ENCODE measurements at regions not wholly inside any gene's neighbourhood (a gene's known extent, or its start where the extent isn't known, plus 50 kb on each side); places are given as distances from the start of the nearest gene placed in this dataset.
"Not testable (repeated sequence)": the region's sequence is repeated elsewhere in the genome, so short reads cannot be mapped to it uniquely, and the experiment has no call there.

DNA sequence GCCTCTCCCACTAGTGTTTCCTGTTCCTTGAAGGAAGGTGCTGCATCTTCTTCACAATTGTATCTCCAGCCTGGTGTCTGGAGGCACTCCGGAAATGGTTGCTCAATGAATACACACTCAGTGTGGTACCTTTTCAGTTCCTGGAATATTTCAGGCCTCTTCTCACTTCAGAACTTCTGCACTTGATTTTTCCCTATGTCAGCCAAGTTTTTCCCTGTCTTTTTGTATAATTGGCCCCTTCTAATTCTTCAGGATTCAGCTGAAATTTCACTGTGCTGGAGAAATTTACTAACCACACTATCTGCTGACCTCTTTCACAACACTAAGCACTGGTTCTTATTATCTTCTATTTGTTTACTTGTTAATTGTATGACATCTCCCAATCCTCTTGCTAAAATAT lies 61.2 kb upstream of the MAP10 start:
- H3K4me1 ChIP-seq (ENCODE audit: control insufficient read depth, insufficient read depth, low read length), result no peaks in the 10 kb centered on the region
- no peaks in the 10 kb centered on the region for H3K27me3 ChIP-seq (ENCODE audit: control insufficient read depth, insufficient read depth, low read length, poor library complexity, severe bottlenecking)
- H3K4me1 Mint-ChIP-seq, result no peaks in the 10 kb centered on the region
- no peaks in the 10 kb centered on the region for H3K27me3 Mint-ChIP-seq (ENCODE audit: insufficient read depth)
- DNase-seq, result no peak
- H3K36me3 Mint-ChIP-seq (ENCODE audit: low read depth), result peaks cover 4% of the 10 kb centered on the region
- TF ChIP-seq, protein P1, sequence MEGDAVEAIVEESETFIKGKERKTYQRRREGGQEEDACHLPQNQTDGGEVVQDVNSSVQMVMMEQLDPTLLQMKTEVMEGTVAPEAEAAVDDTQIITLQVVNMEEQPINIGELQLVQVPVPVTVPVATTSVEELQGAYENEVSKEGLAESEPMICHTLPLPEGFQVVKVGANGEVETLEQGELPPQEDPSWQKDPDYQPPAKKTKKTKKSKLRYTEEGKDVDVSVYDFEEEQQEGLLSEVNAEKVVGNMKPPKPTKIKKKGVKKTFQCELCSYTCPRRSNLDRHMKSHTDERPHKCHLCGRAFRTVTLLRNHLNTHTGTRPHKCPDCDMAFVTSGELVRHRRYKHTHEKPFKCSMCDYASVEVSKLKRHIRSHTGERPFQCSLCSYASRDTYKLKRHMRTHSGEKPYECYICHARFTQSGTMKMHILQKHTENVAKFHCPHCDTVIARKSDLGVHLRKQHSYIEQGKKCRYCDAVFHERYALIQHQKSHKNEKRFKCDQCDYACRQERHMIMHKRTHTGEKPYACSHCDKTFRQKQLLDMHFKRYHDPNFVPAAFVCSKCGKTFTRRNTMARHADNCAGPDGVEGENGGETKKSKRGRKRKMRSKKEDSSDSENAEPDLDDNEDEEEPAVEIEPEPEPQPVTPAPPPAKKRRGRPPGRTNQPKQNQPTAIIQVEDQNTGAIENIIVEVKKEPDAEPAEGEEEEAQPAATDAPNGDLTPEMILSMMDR (conservative IDR thresholded peaks at IDR 0.05), result no peak
- no peak overlapping the region for H3K4me3 ChIP-seq (ENCODE audit: low read length)
- no peak overlapping the region for H3K27ac ChIP-seq (ENCODE audit: low read depth, low read length)
- no peaks in the 10 kb centered on the region for H3K36me3 ChIP-seq (ENCODE audit: control insufficient read depth, insufficient read depth, low read length)
- H3K4me3 Mint-ChIP-seq, result no peak overlapping the region
- H3K9ac ChIP-seq (ENCODE audit: extremely low read depth, low read length, poor library complexity, severe bottlenecking), result no peak overlapping the region
- peaks cover 20% of the 10 kb centered on the region for H3K9me3 ChIP-seq (ENCODE audit: control insufficient read depth, low read length)
- H3K9me3 Mint-ChIP-seq, result peaks cover 28% of the 10 kb centered on the region
- H3K27ac Mint-ChIP-seq, result no peak overlapping the region
- WGBS, 2 experiments (ENCODE audit: insufficient coverage in 1 of 2, insufficient read length in 1 of 2), result 93 to 97% methylated on average over 1 of the region's 1 CpG

DNA sequence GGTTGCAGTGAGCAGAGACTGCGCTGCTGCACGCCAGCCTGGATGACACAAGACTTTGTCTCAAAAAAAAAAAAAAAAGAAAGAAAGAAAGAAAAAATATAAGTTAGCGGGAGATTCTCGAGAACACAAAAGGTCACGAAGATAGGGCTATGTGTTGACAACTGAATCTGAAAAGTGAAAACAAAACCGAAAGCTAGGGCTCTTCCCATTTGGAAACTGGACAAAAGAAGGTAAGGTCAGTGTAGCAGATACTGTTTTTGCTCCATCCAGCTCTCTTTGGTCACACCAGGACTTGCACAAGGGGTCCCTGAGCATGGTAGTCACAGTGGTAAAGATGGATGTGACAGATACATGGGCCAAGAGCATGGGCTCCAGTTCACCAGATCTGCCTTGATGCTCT lies 60.4 kb upstream of the MAP10 start:
- TF ChIP-seq, protein P1 (conservative IDR thresholded peaks at IDR 0.05), result no peak

DNA sequence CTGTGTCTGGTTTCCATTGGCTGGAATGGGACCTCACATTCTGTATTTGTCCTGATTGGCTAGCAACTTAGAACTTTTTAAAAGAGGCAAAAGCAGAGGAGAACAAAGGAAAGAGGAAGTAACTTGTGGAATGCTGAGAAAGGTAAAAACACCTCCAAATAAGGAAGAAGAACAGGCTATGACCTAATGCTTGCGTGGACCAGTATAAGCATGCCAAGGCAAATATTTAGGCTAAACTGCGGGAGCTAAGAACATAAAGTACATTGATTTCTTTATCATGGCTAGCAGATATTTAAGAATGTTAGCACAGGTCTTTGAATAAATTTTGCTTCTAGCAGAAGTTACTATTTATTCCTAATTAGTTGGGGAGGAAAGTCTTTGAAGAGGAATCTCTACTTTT lies 59.5 kb upstream of the MAP10 start:
- not testable (repeated sequence) for H3K27ac ChIP-seq (ENCODE audit: low read depth, low read length); H3K4me1 ChIP-seq (ENCODE audit: control insufficient read depth, insufficient read depth, low read length); H3K9ac ChIP-seq (ENCODE audit: extremely low read depth, low read length, poor library complexity, severe bottlenecking); H3K36me3 Mint-ChIP-seq (ENCODE audit: low read depth); H3K36me3 ChIP-seq (ENCODE audit: control insufficient read depth, insufficient read depth, low read length); H3K4me3 ChIP-seq (ENCODE audit: low read length); H3K27me3 ChIP-seq (ENCODE audit: control insufficient read depth, insufficient read depth, low read length, poor library complexity, severe bottlenecking); H3K27ac Mint-ChIP-seq; DNase-seq; H3K4me1 Mint-ChIP-seq; H3K27me3 Mint-ChIP-seq (ENCODE audit: insufficient read depth); H3K4me3 Mint-ChIP-seq
- 100% methylated on average over 1 to 2 of the region's 2 CpGs for WGBS, 2 experiments (ENCODE audit: insufficient coverage in 1 of 2, insufficient read length in 1 of 2)
- peaks cover 30% of the 10 kb centered on the region for H3K9me3 ChIP-seq (ENCODE audit: control insufficient read depth, low read length)
- H3K9me3 Mint-ChIP-seq, result peaks cover 35% of the 10 kb centered on the region

More for the DNA sequence above, 60.4 kb upstream of the MAP10 start:
- H3K27me3 ChIP-seq (ENCODE audit: control insufficient read depth, insufficient read depth, low read length, poor library complexity, severe bottlenecking), result no peaks in the 10 kb centered on the region
- H3K27me3 Mint-ChIP-seq (ENCODE audit: insufficient read depth), result no peaks in the 10 kb centered on the region
- H3K9ac ChIP-seq (ENCODE audit: extremely low read depth, low read length, poor library complexity, severe bottlenecking), result no peak overlapping the region
- H3K4me1 Mint-ChIP-seq, result no peaks in the 10 kb centered on the region
- H3K4me3 Mint-ChIP-seq, result no peak overlapping the region
- DNase-seq, result no peak
- 95 to 96% methylated on average over 3 to 6 of the region's 6 CpGs for WGBS, 2 experiments (ENCODE audit: insufficient coverage in 1 of 2, insufficient read length in 1 of 2)
- peaks cover 29% of the 10 kb centered on the region for H3K9me3 ChIP-seq (ENCODE audit: control insufficient read depth, low read length)
- H3K9me3 Mint-ChIP-seq, result peaks cover 34% of the 10 kb centered on the region
- no peaks in the 10 kb centered on the region for H3K36me3 ChIP-seq (ENCODE audit: control insufficient read depth, insufficient read depth, low read length)
- no peak overlapping the region for H3K27ac ChIP-seq (ENCODE audit: low read depth, low read length)
- no peak overlapping the region for H3K27ac Mint-ChIP-seq
- H3K4me3 ChIP-seq (ENCODE audit: low read length), result no peak overlapping the region
- H3K36me3 Mint-ChIP-seq (ENCODE audit: low read depth), result peaks cover 4% of the 10 kb centered on the region
- no peaks in the 10 kb centered on the region for H3K4me1 ChIP-seq (ENCODE audit: control insufficient read depth, insufficient read depth, low read length)

DNA sequence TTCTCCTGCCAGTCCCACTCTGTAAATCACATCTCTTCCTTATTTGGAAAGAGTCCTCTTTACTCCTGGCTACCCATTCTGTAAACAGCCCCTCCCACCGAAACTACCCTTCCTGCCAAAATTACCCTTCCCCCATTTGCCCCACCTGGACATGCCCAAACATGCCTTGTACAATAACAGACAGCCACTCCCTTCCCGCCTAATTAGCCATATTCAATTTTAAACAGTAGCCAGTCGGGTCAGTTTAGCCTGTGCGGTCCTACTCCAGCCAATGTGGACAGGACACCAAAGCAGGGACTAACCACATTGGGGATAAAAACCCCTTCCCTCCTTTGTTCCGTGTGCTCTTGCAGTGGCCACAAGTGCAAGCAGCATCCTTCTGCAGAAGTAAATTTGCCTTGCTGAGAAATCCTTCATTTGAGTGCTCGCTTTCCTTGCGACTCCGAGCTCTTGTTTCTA lies 56.3 kb upstream of the MAP10 start:
- Histone ChIP-seq H3K4me3 (ENCODE audit: low read length) (peak overlapping the region; percentile 49), H3K36me3 (ENCODE audit: control insufficient read depth, insufficient read depth, low read length) (no peaks in the 10 kb centered on the region), H3K9ac (ENCODE audit: extremely low read depth, low read length, poor library complexity, severe bottlenecking) (no peak overlapping the region), H3K9me3 (ENCODE audit: control insufficient read depth, low read length) (peaks cover 30% of the 10 kb centered on the region), H3K27me3 (ENCODE audit: control insufficient read depth, insufficient read depth, low read length, poor library complexity, severe bottlenecking) (no peaks in the 10 kb centered on the region), H3K27ac (ENCODE audit: low read depth, low read length) (no peak overlapping the region), H3K4me1 (ENCODE audit: control insufficient read depth, insufficient read depth, low read length) (no peaks in the 10 kb centered on the region)
- peak; percentile 82 for DNase-seq
- 66 to 85% methylated on average over 3 to 8 of the region's 8 CpGs for WGBS, 2 experiments (ENCODE audit: insufficient coverage in 1 of 2, insufficient read length in 1 of 2)
- Mint-ChIP-seq H3K4me1 (no peaks in the 10 kb centered on the region), H3K9me3 (peaks cover 35% of the 10 kb centered on the region), H3K27ac (no peak overlapping the region), H3K36me3 (ENCODE audit: low read depth) (peaks cover 4% of the 10 kb centered on the region), H3K4me3 (no peak overlapping the region), H3K27me3 (ENCODE audit: insufficient read depth) (no peaks in the 10 kb centered on the region)
- TF ChIP-seq, protein P1 (conservative IDR thresholded peaks at IDR 0.05), result no peak

All from endodermal cell (in vitro differentiated cells).